Lower lobe of right lung (tissue), 2 donors: ENCODE measurements at regions not wholly inside any gene's neighbourhood (a gene's known extent, or its start where the extent isn't known, plus 50 kb on each side); places are given as distances from the start of the nearest gene placed in this dataset.

Experiments used
- ATAC-seq, 2 donors: fragments of 200-7000 bp; cut with Tn5 transposase; one replicate each; pipeline ENCODE4 v1.9.1; 2020 to 2022; ENCODE audit warnings: mild to moderate bottlenecking in 2 of 2, moderate library complexity in 2 of 2
- DNase-seq: peaks from one replicate; pipeline ENCODE4 v3.0.0-alpha.2; 2020
- H3K27ac ChIP-seq: fragments of 200-600 bp; one replicate; pipeline ENCODE4 v1.8.0; 2022
- H3K27me3 ChIP-seq: fragments of 200-600 bp; one replicate; pipeline ENCODE4 v1.8.0; 2022; ENCODE audit warnings: low read depth
- H3K36me3 ChIP-seq: fragments of 200-600 bp; one replicate; pipeline ENCODE4 v1.8.0; 2022; ENCODE audit warnings: mild to moderate bottlenecking
- H3K4me1 ChIP-seq: fragments of 200-600 bp; one replicate; pipeline ENCODE4 v1.8.0; 2022
- H3K4me3 ChIP-seq: fragments of 200-600 bp; one replicate; pipeline ENCODE4 v1.8.0; 2022; ENCODE audit warnings: mild to moderate bottlenecking
- H3K9me3 ChIP-seq: fragments of 200-600 bp; one replicate; pipeline ENCODE4 v1.8.0; 2022
- CTCF ChIP-seq: fragments of 200-600 bp; IDR thresholded peaks from one replicate; pipeline ENCODE4 v1.8.0; 2022; ENCODE audit warnings: antibody characterized with exemption, mild to moderate bottlenecking
- intact Hi-C: fragments of 100-400 bp; cut with DNase I; formaldehyde crosslinking; loops from one replicate; pipeline ENCODE4 v1.11.0; 2022
- donor health status: DM: no; HTN: yes; CAD: no; lungs with severe emphysema.

GRCh38 chr5:74143721-74144330, 496.7 kb downstream of the ENC1 start:
- no peaks in the 10 kb centered on the region for H3K36me3 ChIP-seq
- DNase-seq (no peak), ATAC-seq (no peak)
- no peak overlapping the region for H3K27ac ChIP-seq
- TF ChIP-seq CTCF = no peak
- H3K9me3 ChIP-seq = no peaks in the 10 kb centered on the region
- peaks cover 7% of the 10 kb centered on the region for H3K4me1 ChIP-seq
- intact Hi-C loops = no loop called here
- no peak overlapping the region for H3K4me3 ChIP-seq
- H3K27me3 ChIP-seq = no peaks in the 10 kb centered on the region

GRCh38 chr5:74143151-74143550, 497.4 kb downstream of the ENC1 start:
- H3K4me3 ChIP-seq = no peak overlapping the region
- H3K9me3 ChIP-seq = no peaks in the 10 kb centered on the region
- intact Hi-C loops = no loop called here
- ATAC-seq (no peak), DNase-seq (no peak)
- peaks cover under 1% of the 10 kb centered on the region for H3K4me1 ChIP-seq
- no peaks in the 10 kb centered on the region for H3K36me3 ChIP-seq
- H3K27me3 ChIP-seq = no peaks in the 10 kb centered on the region
- TF ChIP-seq CTCF = no peak
- no peak overlapping the region for H3K27ac ChIP-seq

- H3K27ac ChIP-seq = no peak overlapping the region
- ATAC-seq (no peak), DNase-seq (no peak)
- no peak for TF ChIP-seq CTCF
- H3K27me3 ChIP-seq = no peaks in the 10 kb centered on the region
- H3K36me3 ChIP-seq = no peaks in the 10 kb centered on the region
- no peaks in the 10 kb centered on the region for H3K4me1 ChIP-seq
- H3K9me3 ChIP-seq = no peaks in the 10 kb centered on the region
- intact Hi-C loops = no loop called here
- H3K4me3 ChIP-seq = no peak overlapping the region
Observed at GRCh38 chr5:74141053-74141452, 499.5 kb downstream of the ENC1 start.

- Histone ChIP-seq H3K4me3 (no peak overlapping the region), H3K9me3 (no peaks in the 10 kb centered on the region), H3K36me3 (no peaks in the 10 kb centered on the region), H3K4me1 (no peaks in the 10 kb centered on the region), H3K27ac (no peak overlapping the region), H3K27me3 (no peaks in the 10 kb centered on the region)
- DNase-seq (no peak), ATAC-seq (no peak)
- intact Hi-C loops = no loop called here
- TF ChIP-seq CTCF = no peak
Observed at GRCh38 chr5:74140409-74140808, 500.1 kb downstream of the ENC1 start.

- ATAC-seq (no peak), DNase-seq (no peak)
- Histone ChIP-seq H3K36me3 (no peaks in the 10 kb centered on the region), H3K4me1 (no peaks in the 10 kb centered on the region), H3K27ac (no peak overlapping the region), H3K4me3 (no peak overlapping the region), H3K27me3 (no peaks in the 10 kb centered on the region), H3K9me3 (no peaks in the 10 kb centered on the region)
- intact Hi-C loops = no loop called here
- no peak for TF ChIP-seq CTCF
Observed at GRCh38 chr5:74139589-74139988, 500.9 kb downstream of the ENC1 start.

- ATAC-seq = no peak
- Histone ChIP-seq H3K27ac (no peak overlapping the region), H3K27me3 (no peaks in the 10 kb centered on the region), H3K36me3 (no peaks in the 10 kb centered on the region), H3K4me1 (no peaks in the 10 kb centered on the region), H3K4me3 (no peak overlapping the region), H3K9me3 (no peaks in the 10 kb centered on the region)
- no peak for TF ChIP-seq CTCF
- intact Hi-C loops = no loop called here
- no peak for DNase-seq
Observed at GRCh38 chr5:74138721-74139120, 501.8 kb downstream of the ENC1 start.
